ENCODE measurements at regions not wholly inside any gene's neighbourhood (a gene's known extent, or its start where the extent isn't known, plus 50 kb on each side); places are given as distances from the start of the nearest gene placed in this dataset.
"Not testable (repeated sequence)": the region's sequence is repeated elsewhere in the genome, so short reads cannot be mapped to it uniquely, and the experiment has no call there.

- CTCF ChIA-PET = no interaction called here
- POLR2A ChIA-PET = interaction anchor here (0.6 kb wide), 1 partner anchor 1376 kb away, joined by 3 read pairs; no protein-coding TSS in a partner anchor
These were observed 1101.6 kb downstream of the FAM133A start for GRCh38 chrX:94775640-94776039.

GRCh38 chrX:94813541-94813940 is 1139.5 kb downstream of the FAM133A start:
- ChIA-PET CTCF (no interaction called here), POLR2A (no interaction called here)

- POLR2A ChIA-PET = no interaction called here
- CTCF ChIA-PET = no interaction called here
These were observed 1140.2 kb downstream of the FAM133A start for GRCh38 chrX:94814216-94814615.

DNA sequence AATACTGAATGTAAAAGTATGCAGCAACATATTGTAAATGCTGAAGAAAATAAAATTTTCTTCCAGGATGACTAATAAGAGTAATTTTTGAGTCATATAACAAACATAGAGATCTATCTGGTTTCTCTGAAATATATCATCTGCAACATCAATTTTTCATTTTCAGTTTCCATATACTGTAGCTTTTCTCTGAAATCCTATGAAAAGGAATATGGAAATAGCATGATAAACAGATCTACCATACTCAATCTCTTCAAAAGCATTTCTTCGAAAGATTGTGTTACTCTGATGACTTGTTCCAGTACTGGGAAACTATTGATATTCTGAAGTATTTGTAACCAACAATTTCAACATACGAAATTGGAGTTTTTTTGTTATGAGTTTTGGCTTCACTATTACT is 1156.7 kb downstream of the FAM133A start:
- CTCF ChIA-PET = no interaction called here
- POLR2A ChIA-PET = no interaction called here

DNA sequence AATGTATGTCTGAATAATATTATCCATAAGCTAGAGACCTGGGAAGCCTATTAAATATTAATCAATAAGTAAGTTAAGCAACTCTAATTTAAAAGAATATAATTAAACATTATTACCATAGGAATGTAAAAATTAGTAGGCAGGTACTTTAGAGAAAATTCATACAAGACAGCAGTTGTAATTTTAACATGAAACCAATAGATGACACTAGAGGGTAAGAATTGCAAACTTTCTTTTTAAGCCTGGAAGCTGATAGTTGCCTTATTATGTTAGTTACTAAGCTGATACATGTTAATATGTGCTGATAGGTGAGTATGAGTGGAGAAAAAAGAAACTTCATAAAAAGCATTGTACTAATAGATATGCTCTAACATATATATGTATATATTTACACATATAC is 1157.4 kb downstream of the FAM133A start:
- POLR2A ChIA-PET = no interaction called here
- CTCF ChIA-PET = no interaction called here

- ChIA-PET CTCF (no interaction called here), POLR2A (no interaction called here)
These were observed 1160.2 kb downstream of the FAM133A start for GRCh38 chrX:94834226-94834625.

DNA sequence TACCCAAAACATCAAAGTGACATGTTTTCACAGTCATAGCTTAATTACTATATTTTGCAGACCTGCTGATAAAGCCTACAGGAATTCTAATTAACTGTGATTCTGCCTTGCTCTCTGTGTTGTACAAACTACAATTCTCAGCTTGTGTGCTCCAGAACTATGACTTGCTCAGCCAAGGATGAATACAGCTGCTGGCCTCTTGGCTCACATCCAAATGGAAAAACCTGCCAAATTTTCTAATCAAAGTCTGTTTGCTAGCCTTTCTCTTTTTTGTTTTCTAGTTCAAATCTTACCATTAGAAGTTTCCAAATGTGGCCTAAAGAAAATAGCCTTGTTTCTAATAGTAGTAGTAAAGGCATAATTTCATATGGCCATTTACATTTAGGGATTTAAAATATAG is 1176.8 kb downstream of the FAM133A start:
- ChIA-PET CTCF (no interaction called here), POLR2A (no interaction called here)

DNA sequence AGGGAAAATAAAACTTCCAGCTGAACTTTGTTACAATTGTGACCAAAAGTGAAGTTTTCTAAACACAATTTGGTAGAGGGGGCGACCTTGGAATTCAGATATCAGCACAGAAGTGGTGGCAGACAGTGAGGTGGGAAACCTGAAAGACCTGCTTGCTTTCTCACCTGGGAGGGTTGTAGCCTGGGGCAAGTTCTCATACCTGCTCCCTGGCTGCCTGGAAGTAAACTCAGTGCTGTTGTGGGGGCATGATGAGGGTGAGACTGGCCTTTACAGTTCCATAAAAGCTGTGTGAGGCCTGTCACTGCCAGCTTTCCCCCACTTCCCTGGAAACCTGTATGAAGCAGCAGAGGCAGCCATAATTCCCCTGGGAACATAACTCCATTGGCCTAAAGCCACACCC is 1180.2 kb downstream of the FAM133A start:
- CTCF ChIA-PET = no interaction called here

GRCh38 chrX:94862470-94862869 is 1188.5 kb downstream of the FAM133A start:
- CTCF ChIA-PET, POLR2A ChIA-PET: not testable (repeated sequence)

More for the DNA sequence above, 1180.2 kb downstream of the FAM133A start:
- POLR2A ChIA-PET = no interaction called here

DNA sequence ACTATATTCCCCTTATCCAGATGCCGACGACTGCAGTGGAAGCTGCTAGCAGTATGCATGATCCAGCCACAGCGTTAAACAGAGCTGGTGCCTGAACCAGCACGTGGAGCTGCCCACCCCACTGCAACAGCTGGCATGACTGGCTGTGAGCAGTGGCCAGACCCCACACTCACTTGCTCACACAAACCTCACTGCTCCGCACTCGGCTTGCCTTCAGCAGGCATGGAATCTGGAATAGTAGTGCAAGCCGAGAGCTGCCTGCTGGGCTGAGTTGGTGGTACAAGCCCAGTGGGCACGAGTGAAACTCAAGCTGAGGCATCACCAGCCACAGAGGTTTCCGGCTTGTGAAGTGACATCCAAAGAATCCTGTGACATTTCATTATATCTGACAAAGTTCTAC is 1197.6 kb downstream of the FAM133A start:
- CTCF ChIA-PET = no interaction called here

DNA sequence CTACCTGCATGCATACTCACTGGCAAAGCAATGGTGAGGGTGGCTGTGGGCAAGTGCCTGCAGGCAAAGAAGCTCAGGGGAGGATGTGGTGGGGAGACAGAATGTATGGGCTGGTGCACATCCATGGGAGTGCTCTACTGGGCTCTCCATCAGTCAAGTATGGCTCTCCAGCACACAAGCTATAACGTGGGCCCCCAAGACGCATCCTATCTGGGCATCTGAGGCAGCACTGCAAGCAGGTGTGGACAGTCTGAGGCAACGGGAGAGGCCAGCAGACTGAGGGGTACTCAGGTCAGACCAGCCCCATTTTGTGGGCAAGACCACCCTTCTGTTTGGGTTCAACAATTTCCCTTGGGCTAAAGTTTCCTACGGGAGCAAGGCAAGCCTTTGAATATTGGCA is 1227.8 kb downstream of the FAM133A start:
- ChIA-PET CTCF (no interaction called here), POLR2A (no interaction called here)

More for the DNA sequence above, 1197.6 kb downstream of the FAM133A start:
- POLR2A ChIA-PET = no interaction called here

DNA sequence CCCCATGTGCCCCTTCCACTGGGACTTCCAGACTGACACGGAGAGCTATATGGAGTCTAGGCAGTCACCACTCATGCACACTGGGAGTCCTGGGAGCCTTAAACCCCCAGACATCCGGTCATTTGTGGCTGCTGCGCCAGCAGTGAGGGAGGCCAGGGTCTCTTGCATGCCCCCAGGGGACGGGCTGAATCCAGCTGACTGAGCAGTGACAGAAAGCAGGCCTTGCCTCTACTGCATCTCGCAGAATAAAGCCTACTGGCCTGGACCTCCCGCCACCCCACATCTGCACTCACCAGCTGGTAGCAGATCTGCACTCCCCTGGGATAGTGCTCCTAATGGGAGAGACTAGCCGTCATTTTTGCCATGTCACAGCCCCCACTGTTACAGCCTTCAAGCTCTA is 1234.2 kb downstream of the FAM133A start:
- ChIA-PET CTCF (no interaction called here), POLR2A (no interaction called here)

GRCh38 chrX:94908648-94909047 is 1234.6 kb downstream of the FAM133A start:
- POLR2A ChIA-PET = no interaction called here
- CTCF ChIA-PET = no interaction called here

GRCh38 chrX:94914235-94914634 is 1240.2 kb downstream of the FAM133A start:
- CTCF ChIA-PET = no interaction called here
- POLR2A ChIA-PET = no interaction called here

GRCh38 chrX:94932278-94932965 is 1258.4 kb downstream of the FAM133A start:
- ChIA-PET POLR2A (no interaction called here), CTCF (no interaction called here)

DNA sequence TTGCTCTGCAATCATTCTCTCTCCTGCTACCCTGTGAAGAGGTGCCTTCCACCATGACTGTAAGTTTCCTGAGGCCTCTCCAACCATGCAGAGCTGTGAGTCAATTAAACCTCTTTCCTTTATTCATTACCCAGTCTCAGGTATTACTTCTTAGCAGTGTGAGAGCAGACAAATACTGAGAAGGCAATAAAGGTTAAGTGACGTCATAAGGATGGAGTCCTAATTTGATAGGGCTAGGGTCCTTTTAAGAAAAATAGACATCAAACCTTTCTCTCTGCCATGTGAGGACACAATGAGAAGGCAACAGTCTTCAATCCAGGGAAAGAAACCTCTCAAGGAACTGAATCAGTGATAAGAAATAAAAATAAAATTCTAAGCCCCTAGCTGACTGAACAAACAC is 1262.7 kb downstream of the FAM133A start:
- ChIA-PET POLR2A (no interaction called here), CTCF (no interaction called here)

DNA sequence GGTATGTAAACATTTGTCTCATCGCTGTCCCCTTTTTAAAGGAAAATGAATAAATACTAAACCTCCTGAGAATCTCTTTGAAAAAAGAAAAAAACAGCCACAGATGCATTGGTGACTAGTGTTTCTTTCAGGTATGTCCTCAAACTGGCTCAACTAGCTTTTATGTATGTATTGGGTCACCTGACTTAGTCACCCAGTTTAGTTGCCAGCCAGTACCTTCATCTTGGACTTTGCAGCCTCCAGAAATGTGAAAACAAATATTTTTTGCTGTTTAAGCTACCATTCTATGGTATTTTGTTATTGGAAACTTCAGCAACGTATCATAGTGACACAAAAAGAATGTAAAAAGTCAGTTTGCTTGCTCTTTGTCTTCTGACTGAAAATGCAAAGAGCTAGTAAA is 1263.5 kb downstream of the FAM133A start:
- ChIA-PET CTCF (no interaction called here), POLR2A (no interaction called here)

- POLR2A ChIA-PET = no interaction called here
These were observed 1268.6 kb downstream of the FAM133A start for GRCh38 chrX:94942603-94943002.

GRCh38 chrX:94946137-94946536 is 1272.1 kb downstream of the FAM133A start:
- POLR2A ChIA-PET, CTCF ChIA-PET: not testable (repeated sequence)

More at GRCh38 chrX:94942603-94943002, 1268.6 kb downstream of the FAM133A start:
- CTCF ChIA-PET = no interaction called here

DNA sequence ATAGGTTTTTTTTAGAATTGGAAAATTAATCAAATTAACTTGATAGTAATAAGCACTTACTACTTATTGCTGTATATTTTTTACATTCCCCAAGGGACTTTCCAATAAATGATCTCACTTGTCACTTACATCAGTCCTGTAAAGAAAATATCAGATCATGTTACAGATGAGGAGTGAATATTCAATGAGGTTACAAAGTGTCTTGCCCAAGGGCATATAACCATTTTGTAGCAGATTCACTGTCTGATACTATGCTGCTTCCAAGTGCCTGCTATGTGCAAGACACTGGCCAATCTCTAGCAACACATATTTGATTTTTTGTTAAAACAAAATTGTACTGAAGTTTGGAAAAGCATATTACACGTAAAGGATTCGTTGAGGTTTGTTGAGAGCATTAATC is 1287.7 kb downstream of the FAM133A start:
- ChIA-PET CTCF (no interaction called here), POLR2A (no interaction called here)

- POLR2A ChIA-PET = no interaction called here
- CTCF ChIA-PET = no interaction called here
These were observed 1303.6 kb downstream of the FAM133A start for GRCh38 chrX:94977562-94977961.

- ChIA-PET CTCF (no interaction called here), POLR2A (no interaction called here)
These were observed 1304.0 kb downstream of the FAM133A start for GRCh38 chrX:94977986-94978385.
